GM23248 (cell line): ENCODE measurements at regions not wholly inside any gene's neighbourhood (a gene's known extent, or its start where the extent isn't known, plus 50 kb on each side); places are given as distances from the start of the nearest gene placed in this dataset.

Experiments
- DNase-seq: peaks from one replicate; pipeline ENCODE4 v3.0.0-alpha.2; 2015
- H2AFZ ChIP-seq: fragments of 200-600 bp; sonication (generic); 2 replicates; pipeline ENCODE4 v1.6.1; 2016; ENCODE audit warnings: antibody characterized with exemption
- H3F3A ChIP-seq: fragments of 200-600 bp; sonication (generic); 2 replicates; pipeline ENCODE4 v1.6.1; 2016; ENCODE audit warnings: mild to moderate bottlenecking, antibody characterized with exemption, mixed run types; ENCODE audit not compliant: insufficient read depth
- H3K27ac ChIP-seq: fragments of 200-600 bp; sonication (generic); 2 replicates; pipeline ENCODE4 v1.5.1; 2016; ENCODE audit warnings: mild to moderate bottlenecking
- H3K27me3 ChIP-seq: fragments of 200-600 bp; sonication (generic); replicated peaks from 2 replicates; pipeline ENCODE4 v1.6.1; 2016; ENCODE audit warnings: mild to moderate bottlenecking; ENCODE audit not compliant: insufficient read depth
- H3K36me3 ChIP-seq: fragments of 200-600 bp; sonication (generic); 2 replicates; pipeline ENCODE4 v1.6.1; 2016; ENCODE audit warnings: low read depth, mild to moderate bottlenecking
- H3K4me1 ChIP-seq: fragments of 200-600 bp; sonication (generic); 2 replicates; pipeline ENCODE4 v1.6.1; 2016; ENCODE audit warnings: mild to moderate bottlenecking; ENCODE audit not compliant: insufficient read depth
- H3K4me2 ChIP-seq: fragments of 200-600 bp; sonication (generic); one replicate; pipeline ENCODE4 v1.6.1; 2016; ENCODE audit warnings: mild to moderate bottlenecking; ENCODE audit not compliant: unreplicated experiment
- H3K4me3 ChIP-seq: fragments of 200-600 bp; sonication (generic); 2 replicates; pipeline ENCODE4 v1.5.1; 2016; ENCODE audit warnings: mild to moderate bottlenecking
- H3K79me2 ChIP-seq: fragments of 200-600 bp; sonication (generic); 2 replicates; pipeline ENCODE4 v1.6.1; 2016; ENCODE audit warnings: mild to moderate bottlenecking; ENCODE audit not compliant: insufficient read depth
- H3K9ac ChIP-seq: fragments of 200-600 bp; sonication (generic); 2 replicates; pipeline ENCODE4 v1.6.1; 2016; ENCODE audit warnings: mild to moderate bottlenecking
- H3K9me2 ChIP-seq: fragments of 200-600 bp; sonication (generic); 2 replicates; pipeline ENCODE4 v1.6.1; 2016; ENCODE audit warnings: mixed run types, mild to moderate bottlenecking, moderate library complexity; ENCODE audit not compliant: insufficient read depth
- H3K9me3 ChIP-seq: fragments of 200-600 bp; sonication (generic); one replicate; pipeline ENCODE4 v1.6.1; 2017; ENCODE audit warnings: low read depth
- H4K20me1 ChIP-seq: fragments of 200-600 bp; sonication (generic); 2 replicates; pipeline ENCODE4 v1.6.0; 2016; ENCODE audit not compliant: insufficient read depth
- EZH2 ChIP-seq: fragments of 200-600 bp; sonication (generic); IDR thresholded peaks from 2 replicates; pipeline ENCODE4 v1.6.1; 2018; ENCODE audit warnings: antibody characterized with exemption, mild to moderate bottlenecking; ENCODE audit not compliant: insufficient read depth, poor library complexity, severe bottlenecking
- EZH2phosphoT487 ChIP-seq: fragments of 200-600 bp; sonication (generic); IDR thresholded peaks from 2 replicates; pipeline ENCODE4 v1.6.1; 2018; ENCODE audit warnings: antibody characterized with exemption, moderate library complexity, mild to moderate bottlenecking, low read depth; ENCODE audit not compliant: insufficient read depth
- WGBS, 2 experiments: methylation state at CpG; one replicate each; pipeline ENCODE4 v1.1.6; 2015 to 2017; ENCODE audit warnings: low lambda C conversion rate in 2 of 2, low coverage in 1 of 2; ENCODE audit errors: missing lambda C conversion rate in 2 of 2; 5-methylcytosine and 5-hydroxymethylcytosine counted together
- in situ Hi-C: fragments of 300-500 bp; cut with MboI; formaldehyde crosslinking; loops from 2 replicates; pipeline ENCODE4 v1.15.0; 2020

- no peaks in the 10 kb centered on the region for H3K27me3 ChIP-seq
- H3F3A ChIP-seq = peaks cover 21% of the 10 kb centered on the region
- H3K4me3 ChIP-seq = peak overlapping the region; percentile 40; the same call in 1 of the 2 replicates
- 0 to 2% methylated on average over 9 of the region's 9 CpGs for WGBS, 2 experiments
- DNase-seq = peak; percentile 93
- TF ChIP-seq EZH2phosphoT487 (0 out of 2 replicates have a peak, but pooled peaks have one; percentile 67), EZH2 (no peak)
- H3K79me2 ChIP-seq = no peaks in the 10 kb centered on the region
- no peaks in the 10 kb centered on the region for H3K36me3 ChIP-seq
- peak overlapping the region; percentile 82 for H3K27ac ChIP-seq
- in situ Hi-C loops = no loop called here
- H3K4me1 ChIP-seq = peaks cover 12% of the 10 kb centered on the region
- H4K20me1 ChIP-seq = no peaks in the 10 kb centered on the region
- peak overlapping the region; percentile 79 for H3K4me2 ChIP-seq
- H3K9me2 ChIP-seq = no peaks in the 10 kb centered on the region
- peak overlapping the region; percentile 61 for H3K9ac ChIP-seq
- H2AFZ ChIP-seq = 0 out of 2 replicates have a peak overlapping the region, but pooled peaks have one; percentile 10
- no peaks in the 10 kb centered on the region for H3K9me3 ChIP-seq
These were observed 84.9 kb upstream of the NAA20 start for GRCh38 chr20:19932170-19932667.

GRCh38 chr20:19934792-19935491 is 82.2 kb upstream of the NAA20 start:
- no peak for DNase-seq
- H3K4me1 ChIP-seq = peaks cover 12% of the 10 kb centered on the region
- H3K27me3 ChIP-seq = no peaks in the 10 kb centered on the region
- no peaks in the 10 kb centered on the region for H3K9me3 ChIP-seq
- no peak overlapping the region for H3K4me3 ChIP-seq
- WGBS, 2 experiments = 90 to 91% methylated on average over 13 of the region's 13 CpGs
- no peaks in the 10 kb centered on the region for H4K20me1 ChIP-seq
- TF ChIP-seq EZH2phosphoT487 = no peak
- no peak for TF ChIP-seq EZH2
- no peak overlapping the region for H3K4me2 ChIP-seq
- no peaks in the 10 kb centered on the region for H3K79me2 ChIP-seq
- H3K9me2 ChIP-seq = no peaks in the 10 kb centered on the region
- no peak overlapping the region for H2AFZ ChIP-seq
- H3K9ac ChIP-seq = no peak overlapping the region
- in situ Hi-C loops = no loop called here
- no peak overlapping the region for H3K27ac ChIP-seq
- H3K36me3 ChIP-seq = no peaks in the 10 kb centered on the region
- H3F3A ChIP-seq = peaks cover 21% of the 10 kb centered on the region

- H3F3A ChIP-seq = peaks cover 21% of the 10 kb centered on the region
- H3K9me3 ChIP-seq = no peaks in the 10 kb centered on the region
- no peak for DNase-seq
- TF ChIP-seq EZH2phosphoT487 = no peak
- no peak for TF ChIP-seq EZH2
- H3K36me3 ChIP-seq = no peaks in the 10 kb centered on the region
- H3K9me2 ChIP-seq = no peaks in the 10 kb centered on the region
- no peak overlapping the region for H3K9ac ChIP-seq
- in situ Hi-C loops = no loop called here
- peaks cover 12% of the 10 kb centered on the region for H3K4me1 ChIP-seq
- no peak overlapping the region for H3K4me2 ChIP-seq
- H3K4me3 ChIP-seq = no peak overlapping the region
- H3K27ac ChIP-seq = no peak overlapping the region
- H3K27me3 ChIP-seq = no peaks in the 10 kb centered on the region
- 86 to 95% methylated on average over 7 of the region's 7 CpGs for WGBS, 2 experiments
- H2AFZ ChIP-seq = no peak overlapping the region
- H3K79me2 ChIP-seq = no peaks in the 10 kb centered on the region
- H4K20me1 ChIP-seq = no peaks in the 10 kb centered on the region
These were observed 81.3 kb upstream of the NAA20 start for GRCh38 chr20:19935842-19936241.

- Histone ChIP-seq H3K27ac (no peak overlapping the region), H3K27me3 (no peaks in the 10 kb centered on the region), H3K9me3 (no peaks in the 10 kb centered on the region), H4K20me1 (no peaks in the 10 kb centered on the region), H3K36me3 (0 out of 2 replicates have a peak, but pooled peaks cover 4% of the 10 kb centered on the region), H3K9me2 (no peaks in the 10 kb centered on the region), H3K9ac (no peak overlapping the region), H3F3A (peaks cover 17% of the 10 kb centered on the region), H3K4me3 (no peak overlapping the region), H3K4me2 (no peak overlapping the region), H3K79me2 (no peaks in the 10 kb centered on the region), H3K4me1 (peaks cover 11% of the 10 kb centered on the region), H2AFZ (no peak overlapping the region)
- in situ Hi-C loops = no loop called here
- whole genome bisulfite sequencing, 2 experiments = 93 to 94% methylated on average over 8 of the region's 8 CpGs
- no peak for DNase-seq
- no peak for TF ChIP-seq EZH2
- TF ChIP-seq EZH2phosphoT487 = no peak
These were observed 80.5 kb upstream of the NAA20 start for GRCh38 chr20:19936466-19937200.
